Adrenal gland (tissue), 9 donors: ENCODE measurements at regions not wholly inside any gene's neighbourhood (a gene's known extent, or its start where the extent isn't known, plus 50 kb on each side); places are given as distances from the start of the nearest gene placed in this dataset.
A peak's percentile ranks its signal among the peaks of the same experiment; 100 is the strongest.
"Not testable (repeated sequence)": the region's sequence is repeated elsewhere in the genome, so short reads cannot be mapped to it uniquely, and the experiment has no call there.

Experiments used
- DNase-seq, 7 donors: peaks; one replicate each; pipeline ENCODE4 v3.0.0-alpha.2; 2019 to 2020
- H3K27ac ChIP-seq, 5 donors: fragments of 200-600 bp; sonication (generic) in 4 of 5; 1 replicate in 3 of 5; 2 replicates in 2 of 5; pipeline versions ENCODE4 v1.5.1 to v1.8.0; 2016 to 2020; ENCODE audit warnings: mild to moderate bottlenecking in 1 of 5
- H3K27me3 ChIP-seq: fragments of 200-600 bp; 2 replicates; pipeline ENCODE4 v1.8.0; 2021
- H3K36me3 ChIP-seq, 2 donors: fragments of 200-600 bp; replicated peaks in 1 of 2; 1 replicate in 1 of 2; 2 replicates in 1 of 2; pipeline versions ENCODE4 v1.5.1 to v1.8.0; 2018 to 2022
- H3K4me1 ChIP-seq, 2 donors: fragments of 200-600 bp; replicated peaks in 1 of 2; 1 replicate in 1 of 2; 2 replicates in 1 of 2; pipeline versions ENCODE4 v1.5.1 to v1.8.0; 2018 to 2021
- H3K4me3 ChIP-seq, 4 donors: fragments of 200-600 bp; sonication (generic) in 3 of 4; one replicate each; pipeline ENCODE4 v1.5.1; 2016 to 2018
- H3K9me3 ChIP-seq, 3 donors: fragments of 200-600 bp; sonication (generic) in 1 of 3; replicated peaks in 1 of 3; 1 replicate in 2 of 3; 2 replicates in 1 of 3; pipeline versions ENCODE4 v1.5.1 to v1.8.0; 2016 to 2021
- CTCF ChIP-seq, 6 experiments: fragments of 450-650 bp in 4 of 6; fragments of 200-600 bp in 2 of 6; sonication (generic) in 1 of 6; IDR thresholded peaks; 1 replicate in 5 of 6; 2 replicates in 1 of 6; pipeline versions ENCODE4 v1.5.1 to v1.8.0; 2016 to 2021; ENCODE audit warnings: antibody characterized with exemption in 6 of 6, mild to moderate bottlenecking in 2 of 6, moderate library complexity in 1 of 6
- POLR2A ChIP-seq, 2 donors: fragments of 450-650 bp; IDR thresholded peaks; one replicate each; pipeline ENCODE4 v1.6.1; 2017; ENCODE audit warnings: antibody characterized with exemption in 2 of 2, mild to moderate bottlenecking in 2 of 2, moderate library complexity in 1 of 2
- WGBS, 4 donors: extraction: QIAGEN DNeasy Blood & Tissue Kit in 2 of 4; methylation state at CpG; one replicate each; pipeline versions ENCODE4 v1.1.5 to v1.1.7; 2013 to 2017; 5-methylcytosine and 5-hydroxymethylcytosine counted together
- intact Hi-C, 2 donors: fragments of 100-400 bp; cut with DNase I; formaldehyde crosslinking; loops; one replicate each; pipeline versions ENCODE4 v1.14.1 to v1.15.0; 2022 to 2023
- donor health status: healthy with polysubstance abuse.
- donor health status: Bipolar disorder and iron deficiency.
- donor health status: DM: yes; HTN: yes; CAD: no.
- donor health status: DM: no; HTN: no; CAD: no.
- donor health status: DM: no; HTN: no; CAD: no.

- no peak for DNase-seq
- intact Hi-C loops, result no loop called here
Measured at GRCh38 chr12:9319044-9319841, 111.0 kb upstream of the PZP start.

GRCh38 chr12:9313479-9313878, 105.3 kb upstream of the PZP start:
- 57 to 78% (median 68%) methylated on average over 2 to 5 of the region's 6 CpGs for WGBS, 4 donors
- H3K4me3 ChIP-seq, H3K4me1 ChIP-seq, intact Hi-C loops, H3K27me3 ChIP-seq, H3K27ac ChIP-seq, H3K9me3 ChIP-seq, H3K36me3 ChIP-seq, DNase-seq: not testable (repeated sequence)

More at GRCh38 chr12:9319044-9319841, 111.0 kb upstream of the PZP start:
- no peak overlapping the region for H3K4me3 ChIP-seq
- no peaks in the 10 kb centered on the region for H3K27me3 ChIP-seq
- no peak overlapping the region for H3K27ac ChIP-seq
- no peaks in the 10 kb centered on the region for H3K4me1 ChIP-seq
- H3K36me3 ChIP-seq, result no peaks in the 10 kb centered on the region
- TF ChIP-seq CTCF (IDR thresholded peaks at IDR 0.05), result peak in 1 of 6 experiments; percentile 27
- TF ChIP-seq POLR2A (IDR thresholded peaks at IDR 0.05), result no peak
- no peaks in the 10 kb centered on the region for H3K9me3 ChIP-seq
- WGBS, 4 donors, result 46 to 66% (median 59%) methylated on average over 8 of the region's 8 CpGs

- WGBS, 4 donors, result 87 to 94% (median 89%) methylated on average over 7 to 13 of the region's 28 CpGs
- H3K4me3 ChIP-seq, DNase-seq, intact Hi-C loops, H3K9me3 ChIP-seq, H3K27me3 ChIP-seq, H3K4me1 ChIP-seq, H3K36me3 ChIP-seq, H3K27ac ChIP-seq: not testable (repeated sequence)
Measured at GRCh38 chr12:9312406-9313392, 104.5 kb upstream of the PZP start.

GRCh38 chr12:9311454-9311853, 103.3 kb upstream of the PZP start:
- H3K27ac ChIP-seq, H3K36me3 ChIP-seq, DNase-seq, H3K4me3 ChIP-seq, H3K4me1 ChIP-seq, H3K9me3 ChIP-seq, intact Hi-C loops, H3K27me3 ChIP-seq: not testable (repeated sequence)
- 87 to 95% (median 91%) methylated on average over 3 to 10 of the region's 10 CpGs for WGBS, 4 donors

GRCh38 chr12:9310645-9311044, 102.5 kb upstream of the PZP start:
- H3K27ac ChIP-seq, H3K36me3 ChIP-seq, H3K4me3 ChIP-seq, H3K27me3 ChIP-seq, H3K4me1 ChIP-seq, DNase-seq, intact Hi-C loops, H3K9me3 ChIP-seq: not testable (repeated sequence)
- WGBS, 4 donors, result 85 to 100% (median 91%) methylated on average over 4 to 7 of the region's 7 CpGs

- WGBS, 4 donors, result 70 to 91% (median 79%) methylated on average over 6 to 12 of the region's 12 CpGs
- H3K4me3 ChIP-seq, DNase-seq, H3K36me3 ChIP-seq, H3K9me3 ChIP-seq, H3K4me1 ChIP-seq, H3K27me3 ChIP-seq, intact Hi-C loops, H3K27ac ChIP-seq: not testable (repeated sequence)
Measured at GRCh38 chr12:9309749-9310148, 101.6 kb upstream of the PZP start.

GRCh38 chr12:9308745-9309144, 100.5 kb upstream of the PZP start:
- intact Hi-C loops, H3K9me3 ChIP-seq: not testable (repeated sequence)
- 71% methylated on average over 1 of the region's 2 CpGs; no CpG with 5 or more reads in 3 of the 4 donors for WGBS, 4 donors

GRCh38 chr12:9308163-9308562, 100.0 kb upstream of the PZP start:
- H3K4me1 ChIP-seq, H3K9me3 ChIP-seq, H3K27me3 ChIP-seq, H3K27ac ChIP-seq, H3K36me3 ChIP-seq, DNase-seq, H3K4me3 ChIP-seq, intact Hi-C loops: not testable (repeated sequence)
- 94 to 97% (median 96%) methylated on average over 9 to 10 of the region's 10 CpGs for WGBS, 4 donors

More at GRCh38 chr12:9308745-9309144, 100.5 kb upstream of the PZP start:
- not testable (repeated sequence) for H3K4me1 ChIP-seq, H3K4me3 ChIP-seq, H3K36me3 ChIP-seq, H3K27ac ChIP-seq, H3K27me3 ChIP-seq, DNase-seq

GRCh38 chr12:9307255-9307654, 99.1 kb upstream of the PZP start:
- WGBS, 4 donors, result 92 to 95% methylated on average over 5 of the region's 5 CpGs; no CpG with 5 or more reads in 2 of the 4 donors
- H3K36me3 ChIP-seq, result not testable (repeated sequence)

More at GRCh38 chr12:9307255-9307654, 99.1 kb upstream of the PZP start:
- H3K4me1 ChIP-seq, H3K27ac ChIP-seq, H3K4me3 ChIP-seq, DNase-seq, H3K9me3 ChIP-seq, H3K27me3 ChIP-seq, intact Hi-C loops: not testable (repeated sequence)
